HCT116 (cell line): ENCODE measurements at regions not wholly inside any gene's neighbourhood (a gene's known extent, or its start where the extent isn't known, plus 50 kb on each side); places are given as distances from the start of the nearest gene placed in this dataset.

ENCODE experiments used
- CEBPB ChIP-seq: IDR thresholded peaks from 2 replicates; pipeline ENCODE4 v1.6.1; 2012; ENCODE audit warnings: low read depth
- CTCF ChIP-seq, 3 experiments: fragments of 200-600 bp in 1 of 3; sonication (generic) in 1 of 3; IDR thresholded peaks in 2 of 3; conservative IDR thresholded peaks in 1 of 3; 2 replicates each; pipeline ENCODE4 v1.5.1; 2012 to 2017; ENCODE audit warnings: low read depth in 2 of 3, low read length in 2 of 3, antibody characterized with exemption in 1 of 3, borderline replicate concordance in 1 of 3, control low read depth in 1 of 3, mild to moderate bottlenecking in 1 of 3, mixed read lengths in 1 of 3, mixed run types in 1 of 3, moderate library complexity in 1 of 3; ENCODE audit not compliant: insufficient read depth in 1 of 3
- EZH2 ChIP-seq: fragments of 200-600 bp; sonication (generic); IDR thresholded peaks from 2 replicates; pipeline ENCODE4 v1.6.1; 2017; ENCODE audit warnings: antibody characterized with exemption, mixed run types
- EZH2phosphoT487 ChIP-seq: fragments of 200-600 bp; IDR thresholded peaks from 2 replicates; pipeline ENCODE4 v1.6.1; 2018; ENCODE audit warnings: antibody characterized with exemption, borderline replicate concordance
- FOSL1 ChIP-seq: IDR thresholded peaks from 2 replicates; pipeline ENCODE4 v1.6.1; 2012; ENCODE audit warnings: low read depth
- MAX ChIP-seq: IDR thresholded peaks from 2 replicates; pipeline ENCODE4 v1.6.1; 2012
- POLR2A ChIP-seq: IDR thresholded peaks from 2 replicates; pipeline ENCODE4 v1.7.0; 2011; ENCODE audit warnings: borderline replicate concordance; ENCODE audit not compliant: insufficient read depth, insufficient read length; ENCODE audit errors: extremely low read depth
- POLR2AphosphoS5 ChIP-seq: IDR thresholded peaks from 2 replicates; pipeline ENCODE4 v1.6.1; 2011; ENCODE audit warnings: mild to moderate bottlenecking, low read depth, low read length, moderate library complexity
- RAD21 ChIP-seq: IDR thresholded peaks from 2 replicates; pipeline ENCODE4 v1.6.1; 2012; ENCODE audit warnings: low read depth, mild to moderate bottlenecking
- SIN3A ChIP-seq: IDR thresholded peaks from 2 replicates; pipeline ENCODE4 v1.6.1; 2012; ENCODE audit warnings: low read depth
- YY1 ChIP-seq: IDR thresholded peaks from 2 replicates; pipeline ENCODE4 v1.6.1; 2011; ENCODE audit warnings: low read length, low read depth, moderate library complexity, mild to moderate bottlenecking; ENCODE audit not compliant: insufficient replicate concordance; ENCODE audit errors: extremely low read depth
- ZFX ChIP-seq: fragments of 450-650 bp; IDR thresholded peaks from 2 replicates; pipeline ENCODE4 v1.6.1; 2017
- TF ChIP-seq, protein P1 (sequence below): IDR thresholded peaks from 2 replicates; pipeline ENCODE4 v1.6.1; 2012; ENCODE audit warnings: low read depth

DNA sequence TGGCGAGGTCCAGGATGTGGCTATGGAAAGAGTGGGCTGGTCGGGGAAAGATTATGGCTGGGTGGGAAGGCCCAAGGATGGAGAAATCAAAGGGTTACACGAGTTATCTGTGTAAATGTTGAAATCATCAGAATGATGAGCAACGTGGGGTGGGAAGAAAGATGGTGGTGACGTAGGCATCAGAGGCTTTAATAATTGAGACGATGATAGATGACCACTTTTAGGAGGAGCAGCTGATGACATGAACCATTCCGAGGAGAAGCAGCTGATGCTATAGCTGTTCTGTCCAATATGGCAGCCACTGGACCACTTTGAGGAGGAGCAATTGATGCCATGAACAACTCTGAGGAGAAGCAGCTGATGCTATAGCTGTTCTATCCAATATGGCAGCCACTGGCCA, 141.2 kb downstream of the USP31 start:
- TF ChIP-seq YY1: no peak
- TF ChIP-seq MAX: no peak
- TF ChIP-seq POLR2A: no peak
- TF ChIP-seq CTCF (IDR thresholded peaks at IDR 0.05 in 2 of 3, conservative IDR thresholded peaks at IDR 0.05 in 1 of 3; ENCODE audit: borderline replicate concordance in 1 of 3, insufficient read depth in 1 of 3, low read depth in 2 of 3, low read length in 2 of 3): no peak
- no peak for TF ChIP-seq RAD21
- no peak for TF ChIP-seq POLR2AphosphoS5
- no peak for TF ChIP-seq EZH2
- no peak for TF ChIP-seq EZH2phosphoT487
- no peak for TF ChIP-seq CEBPB
- TF ChIP-seq, protein P1, sequence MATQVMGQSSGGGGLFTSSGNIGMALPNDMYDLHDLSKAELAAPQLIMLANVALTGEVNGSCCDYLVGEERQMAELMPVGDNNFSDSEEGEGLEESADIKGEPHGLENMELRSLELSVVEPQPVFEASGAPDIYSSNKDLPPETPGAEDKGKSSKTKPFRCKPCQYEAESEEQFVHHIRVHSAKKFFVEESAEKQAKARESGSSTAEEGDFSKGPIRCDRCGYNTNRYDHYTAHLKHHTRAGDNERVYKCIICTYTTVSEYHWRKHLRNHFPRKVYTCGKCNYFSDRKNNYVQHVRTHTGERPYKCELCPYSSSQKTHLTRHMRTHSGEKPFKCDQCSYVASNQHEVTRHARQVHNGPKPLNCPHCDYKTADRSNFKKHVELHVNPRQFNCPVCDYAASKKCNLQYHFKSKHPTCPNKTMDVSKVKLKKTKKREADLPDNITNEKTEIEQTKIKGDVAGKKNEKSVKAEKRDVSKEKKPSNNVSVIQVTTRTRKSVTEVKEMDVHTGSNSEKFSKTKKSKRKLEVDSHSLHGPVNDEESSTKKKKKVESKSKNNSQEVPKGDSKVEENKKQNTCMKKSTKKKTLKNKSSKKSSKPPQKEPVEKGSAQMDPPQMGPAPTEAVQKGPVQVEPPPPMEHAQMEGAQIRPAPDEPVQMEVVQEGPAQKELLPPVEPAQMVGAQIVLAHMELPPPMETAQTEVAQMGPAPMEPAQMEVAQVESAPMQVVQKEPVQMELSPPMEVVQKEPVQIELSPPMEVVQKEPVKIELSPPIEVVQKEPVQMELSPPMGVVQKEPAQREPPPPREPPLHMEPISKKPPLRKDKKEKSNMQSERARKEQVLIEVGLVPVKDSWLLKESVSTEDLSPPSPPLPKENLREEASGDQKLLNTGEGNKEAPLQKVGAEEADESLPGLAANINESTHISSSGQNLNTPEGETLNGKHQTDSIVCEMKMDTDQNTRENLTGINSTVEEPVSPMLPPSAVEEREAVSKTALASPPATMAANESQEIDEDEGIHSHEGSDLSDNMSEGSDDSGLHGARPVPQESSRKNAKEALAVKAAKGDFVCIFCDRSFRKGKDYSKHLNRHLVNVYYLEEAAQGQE: no peak
- TF ChIP-seq SIN3A: no peak
- no peak for TF ChIP-seq ZFX
- no peak for TF ChIP-seq FOSL1
